ENCODE measurements at regions not wholly inside any gene's neighbourhood (a gene's known extent, or its start where the extent isn't known, plus 50 kb on each side); places are given as distances from the start of the nearest gene placed in this dataset.

GRCh38 chr7:52764492-52765169 lies 270.8 kb upstream of the POM121L12 start:
- TF ChIP-seq ZNF354C (tag by site-specific recombination; IDR thresholded peaks at IDR 0.05; ENCODE audit: borderline replicate concordance, low read depth) (no peak), YY1 (tag by site-specific recombination; IDR thresholded peaks at IDR 0.05) (no peak), REST (tag by site-specific recombination; IDR thresholded peaks at IDR 0.05) (no peak), ZNF501 (tag by site-specific recombination; IDR thresholded peaks at IDR 0.05) (no peak), ZNF704 (tag by site-specific recombination; IDR thresholded peaks at IDR 0.05) (no peak), ZNF548 (tag by site-specific recombination; IDR thresholded peaks at IDR 0.05) (no peak), ZNF10 (tag by site-specific recombination; IDR thresholded peaks at IDR 0.05) (no peak), ZNF558 (tag by site-specific recombination; IDR thresholded peaks at IDR 0.05) (no peak), ZBTB21 (tag by site-specific recombination; IDR thresholded peaks at IDR 0.05) (no peak), KLF7 (tag by site-specific recombination; IDR thresholded peaks at IDR 0.05; ENCODE audit: borderline replicate concordance) (no peak), KLF9 (tag by site-specific recombination; IDR thresholded peaks at IDR 0.05; ENCODE audit: low read depth) (no peak)
- TF ChIP-seq, protein P1, sequence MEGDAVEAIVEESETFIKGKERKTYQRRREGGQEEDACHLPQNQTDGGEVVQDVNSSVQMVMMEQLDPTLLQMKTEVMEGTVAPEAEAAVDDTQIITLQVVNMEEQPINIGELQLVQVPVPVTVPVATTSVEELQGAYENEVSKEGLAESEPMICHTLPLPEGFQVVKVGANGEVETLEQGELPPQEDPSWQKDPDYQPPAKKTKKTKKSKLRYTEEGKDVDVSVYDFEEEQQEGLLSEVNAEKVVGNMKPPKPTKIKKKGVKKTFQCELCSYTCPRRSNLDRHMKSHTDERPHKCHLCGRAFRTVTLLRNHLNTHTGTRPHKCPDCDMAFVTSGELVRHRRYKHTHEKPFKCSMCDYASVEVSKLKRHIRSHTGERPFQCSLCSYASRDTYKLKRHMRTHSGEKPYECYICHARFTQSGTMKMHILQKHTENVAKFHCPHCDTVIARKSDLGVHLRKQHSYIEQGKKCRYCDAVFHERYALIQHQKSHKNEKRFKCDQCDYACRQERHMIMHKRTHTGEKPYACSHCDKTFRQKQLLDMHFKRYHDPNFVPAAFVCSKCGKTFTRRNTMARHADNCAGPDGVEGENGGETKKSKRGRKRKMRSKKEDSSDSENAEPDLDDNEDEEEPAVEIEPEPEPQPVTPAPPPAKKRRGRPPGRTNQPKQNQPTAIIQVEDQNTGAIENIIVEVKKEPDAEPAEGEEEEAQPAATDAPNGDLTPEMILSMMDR (tag by site-specific recombination; IDR thresholded peaks at IDR 0.05) = no peak

All from HEK293 (cell line).